Esophagus (tissue), 2 donors: ENCODE measurements at regions not wholly inside any gene's neighbourhood (a gene's known extent, or its start where the extent isn't known, plus 50 kb on each side); places are given as distances from the start of the nearest gene placed in this dataset.

ENCODE experiments used
- H3K27ac ChIP-seq, 2 donors: one replicate each; pipeline ENCODE4 v1.5.1; 2013; ENCODE audit warnings: low read depth in 2 of 2, mild to moderate bottlenecking in 2 of 2, inconsistent platforms in 1 of 2, low read length in 1 of 2, moderate library complexity in 1 of 2
- H3K27me3 ChIP-seq, 2 donors: one replicate each; pipeline ENCODE4 v1.6.1; 2013; ENCODE audit warnings: low read length in 2 of 2, control low read depth in 1 of 2, mild to moderate bottlenecking in 1 of 2; ENCODE audit not compliant: insufficient read depth in 2 of 2, control insufficient read depth in 1 of 2
- H3K36me3 ChIP-seq, 2 donors: one replicate each; pipeline ENCODE4 v1.6.1; 2013; ENCODE audit warnings: low read length in 1 of 2; ENCODE audit not compliant: control insufficient read depth in 2 of 2, insufficient read depth in 2 of 2
- H3K4me1 ChIP-seq, 2 donors: one replicate each; pipeline ENCODE4 v1.6.1; 2013; ENCODE audit warnings: low read length in 1 of 2; ENCODE audit not compliant: control insufficient read depth in 2 of 2, insufficient read depth in 2 of 2
- H3K4me3 ChIP-seq, 2 donors: one replicate each; pipeline ENCODE4 v1.5.1; 2013; ENCODE audit warnings: low read length in 2 of 2, mild to moderate bottlenecking in 2 of 2, low read depth in 1 of 2, moderate library complexity in 1 of 2
- H3K9me3 ChIP-seq, 2 donors: one replicate each; pipeline ENCODE4 v1.6.1; 2013; ENCODE audit warnings: mild to moderate bottlenecking in 2 of 2, low read depth in 1 of 2, low read length in 1 of 2, moderate library complexity in 1 of 2; ENCODE audit not compliant: control insufficient read depth in 2 of 2, insufficient read depth in 1 of 2
- WGBS, 2 donors: extraction: QIAGEN DNeasy Blood & Tissue Kit; methylation state at CpG; one replicate each; pipeline ENCODE4 v1.1.7; 2013; 5-methylcytosine and 5-hydroxymethylcytosine counted together
- donor health status: healthy with polysubstance abuse.
- donor health status: Bipolar disorder and iron deficiency.

DNA sequence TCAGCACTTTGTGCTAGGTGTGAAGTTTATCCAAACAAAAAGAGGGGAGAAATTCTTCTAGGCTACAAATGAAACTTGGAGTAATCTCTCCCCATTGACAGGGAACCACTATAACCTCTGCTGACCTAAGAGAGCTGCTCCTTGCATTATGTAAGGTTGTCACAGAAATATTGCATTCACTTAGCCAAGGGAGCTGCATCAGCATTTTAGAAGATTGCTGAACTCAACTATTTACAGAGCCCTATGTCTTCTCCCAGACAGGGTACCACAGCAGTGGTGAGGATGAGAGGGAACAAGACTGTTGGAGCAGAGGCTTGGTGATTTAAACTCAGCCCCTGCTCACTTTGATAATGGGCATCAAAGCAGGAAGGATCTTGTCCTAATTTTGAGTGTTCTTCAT, 362.0 kb downstream of the TMEM38B start:
- no peaks in the 10 kb centered on the region for H3K4me1 ChIP-seq

DNA sequence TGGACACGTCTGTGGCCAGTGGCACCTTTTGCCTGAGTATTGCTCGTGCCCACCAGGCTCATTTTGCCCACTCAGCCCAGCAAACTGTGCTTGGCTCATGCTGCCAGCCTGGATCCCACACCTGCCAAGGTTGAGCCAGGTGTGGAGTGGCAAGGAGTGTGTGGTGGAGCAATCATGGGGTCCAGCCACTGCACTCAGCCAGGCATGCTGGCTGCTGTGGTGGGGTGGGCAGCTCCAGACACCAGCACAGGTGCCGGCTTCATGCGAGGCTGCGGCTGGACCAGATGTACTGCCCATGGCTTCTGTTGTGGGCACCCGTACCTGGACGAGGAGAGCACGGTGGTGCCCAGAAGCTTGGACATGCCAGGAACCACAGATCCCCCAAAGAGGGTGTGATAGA, 364.1 kb downstream of the TMEM38B start:
- H3K4me1 ChIP-seq, result no peaks in the 10 kb centered on the region
- WGBS, 2 donors, result 90 to 91% methylated on average over 8 of the region's 8 CpGs
- H3K36me3 ChIP-seq, result no peaks in the 10 kb centered on the region
- no peak overlapping the region for H3K4me3 ChIP-seq
- no peak overlapping the region for H3K27ac ChIP-seq
- H3K27me3 ChIP-seq, result no peaks in the 10 kb centered on the region
- H3K9me3 ChIP-seq, result peaks cover 0 to 3% of the 10 kb centered on the region in 2 donors

More for the DNA sequence above, 362.0 kb downstream of the TMEM38B start:
- Histone ChIP-seq H3K9me3 (peaks cover 0 to 3% of the 10 kb centered on the region in 2 donors), H3K27me3 (no peaks in the 10 kb centered on the region), H3K4me3 (no peak overlapping the region), H3K36me3 (no peaks in the 10 kb centered on the region), H3K27ac (no peak overlapping the region)

DNA sequence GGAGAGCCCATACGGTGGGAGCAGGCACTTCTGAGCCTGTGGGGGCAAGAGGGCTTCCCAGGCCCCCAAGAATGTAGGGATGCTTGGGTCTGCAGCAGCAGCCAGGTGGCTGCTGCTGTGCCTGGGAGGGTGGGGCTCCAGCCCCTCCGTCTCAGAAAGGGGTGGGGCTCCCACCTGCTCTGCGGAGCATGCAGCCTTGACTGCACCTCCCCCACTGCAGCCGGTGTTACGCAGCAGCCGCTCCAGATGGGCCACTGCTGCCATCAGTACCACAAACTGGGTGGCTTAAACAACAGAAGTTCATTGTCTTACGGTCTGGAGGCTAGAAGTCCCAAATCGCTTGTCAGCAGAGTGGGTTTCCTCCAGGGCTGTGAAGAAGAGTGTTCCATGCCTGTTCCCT, 365.5 kb downstream of the TMEM38B start:
- H3K4me3 ChIP-seq, result no peak overlapping the region
- H3K9me3 ChIP-seq, result peaks cover 0 to 3% of the 10 kb centered on the region in 2 donors
- no peaks in the 10 kb centered on the region for H3K27me3 ChIP-seq
- H3K36me3 ChIP-seq, result no peaks in the 10 kb centered on the region
- WGBS, 2 donors, result 89 to 94% methylated on average over 8 of the region's 8 CpGs
- no peak overlapping the region for H3K27ac ChIP-seq
- no peaks in the 10 kb centered on the region for H3K4me1 ChIP-seq

DNA sequence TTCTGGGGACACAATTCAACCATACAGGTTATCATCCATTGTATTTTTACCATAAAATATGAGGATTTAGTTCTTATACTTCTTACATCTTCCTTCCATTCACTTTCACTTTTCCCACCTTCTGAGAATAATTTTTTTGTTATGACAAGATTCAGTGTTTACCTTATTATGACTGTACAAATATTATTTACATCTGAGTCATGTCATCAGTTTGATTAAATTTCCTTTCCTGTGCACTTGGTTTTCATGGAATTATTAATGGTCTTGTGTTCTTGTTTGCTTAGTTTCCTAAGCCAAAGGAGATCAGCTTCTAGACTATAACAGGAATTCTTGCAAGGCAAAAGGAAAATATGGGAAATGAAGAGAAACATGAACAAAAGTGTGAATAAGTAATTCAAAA, 366.5 kb downstream of the TMEM38B start:
- H3K4me3 ChIP-seq, result no peak overlapping the region
- peaks cover 0 to 3% of the 10 kb centered on the region in 2 donors for H3K9me3 ChIP-seq
- no peaks in the 10 kb centered on the region for H3K36me3 ChIP-seq
- no peak overlapping the region for H3K27ac ChIP-seq
- H3K27me3 ChIP-seq, result no peaks in the 10 kb centered on the region
- H3K4me1 ChIP-seq, result no peaks in the 10 kb centered on the region

DNA sequence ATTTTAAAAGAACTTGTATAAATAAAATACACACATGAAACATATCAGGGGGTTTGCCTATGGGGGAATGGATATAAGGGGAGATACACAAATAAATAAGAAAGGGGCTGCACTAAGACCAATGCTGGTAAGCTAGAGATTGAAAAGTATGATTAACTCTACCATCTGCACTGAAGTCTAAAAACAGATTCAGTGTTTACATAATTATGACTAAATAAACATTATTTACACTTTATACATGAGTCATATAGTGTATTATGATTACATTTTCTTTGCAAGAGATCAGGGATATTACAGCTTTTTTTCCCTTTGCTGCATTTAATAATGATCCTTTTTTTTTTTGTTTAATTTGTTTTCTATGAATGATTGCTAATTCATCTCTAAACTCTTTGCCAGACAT, 367.9 kb downstream of the TMEM38B start:
- no peaks in the 10 kb centered on the region for H3K36me3 ChIP-seq
- no peaks in the 10 kb centered on the region for H3K27me3 ChIP-seq
- no peaks in the 10 kb centered on the region for H3K4me1 ChIP-seq
- no peak overlapping the region for H3K4me3 ChIP-seq
- H3K9me3 ChIP-seq, result peaks cover 0 to 3% of the 10 kb centered on the region in 2 donors
- H3K27ac ChIP-seq, result no peak overlapping the region

DNA sequence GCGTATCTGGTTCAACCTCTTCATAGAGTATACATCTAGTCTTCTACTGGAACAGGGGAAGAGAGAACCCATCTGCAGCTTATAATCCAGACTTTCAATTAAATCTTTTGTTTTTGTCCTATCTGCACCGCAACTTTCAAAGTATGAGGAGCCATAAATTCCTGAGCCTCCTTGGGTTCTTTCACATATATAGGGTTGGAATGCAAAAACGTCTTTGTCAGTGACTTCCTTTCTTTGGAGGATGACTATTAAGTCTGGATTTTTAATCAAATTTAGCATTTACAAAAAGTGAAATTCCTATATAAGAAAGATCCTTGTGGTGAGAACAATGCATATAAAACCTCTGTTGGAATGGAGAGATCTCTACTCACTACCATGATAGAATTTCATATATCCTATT, 370.8 kb downstream of the TMEM38B start:
- WGBS, 2 donors, result 79 to 82% methylated on average over 3 of the region's 3 CpGs

DNA sequence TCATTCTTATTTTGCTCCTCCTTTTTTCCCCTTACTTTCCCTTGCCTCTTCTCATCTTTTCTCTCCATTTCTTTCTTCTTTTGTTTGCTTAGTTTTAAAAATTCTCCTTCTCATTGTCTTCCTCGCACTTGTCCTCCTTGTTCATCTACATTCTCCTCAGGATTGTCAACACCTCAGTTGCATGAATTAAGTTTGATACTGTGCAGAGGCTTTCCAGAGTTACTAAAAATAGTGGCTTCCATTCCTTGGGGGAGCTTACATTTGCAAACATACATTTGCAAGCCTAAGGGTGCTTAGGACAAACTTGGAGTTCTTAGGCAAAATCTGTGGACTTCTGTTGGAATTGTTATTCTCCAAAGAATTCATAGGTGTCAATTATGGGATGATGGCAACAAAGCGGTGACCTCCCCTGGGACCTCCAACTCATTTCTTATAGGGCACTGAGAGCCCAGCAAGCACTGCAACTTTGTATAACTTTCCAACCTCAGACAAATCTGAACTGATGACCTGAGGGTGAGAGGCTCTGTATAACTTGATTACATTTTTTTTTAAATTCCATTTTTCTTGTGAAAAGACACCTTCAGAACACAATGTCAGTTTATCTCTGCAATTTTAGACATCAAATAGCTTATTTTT, 371.4 kb downstream of the TMEM38B start:
- Histone ChIP-seq H3K4me1 (no peaks in the 10 kb centered on the region), H3K27ac (no peak overlapping the region), H3K4me3 (no peak overlapping the region), H3K36me3 (no peaks in the 10 kb centered on the region), H3K9me3 (no peaks in the 10 kb centered on the region), H3K27me3 (no peaks in the 10 kb centered on the region)
- 85 to 88% methylated on average over 2 of the region's 2 CpGs for WGBS, 2 donors

More for the DNA sequence above, 370.8 kb downstream of the TMEM38B start:
- no peak overlapping the region for H3K4me3 ChIP-seq
- no peaks in the 10 kb centered on the region for H3K4me1 ChIP-seq
- no peaks in the 10 kb centered on the region for H3K9me3 ChIP-seq
- H3K27ac ChIP-seq, result no peak overlapping the region
- no peaks in the 10 kb centered on the region for H3K36me3 ChIP-seq
- H3K27me3 ChIP-seq, result no peaks in the 10 kb centered on the region

DNA sequence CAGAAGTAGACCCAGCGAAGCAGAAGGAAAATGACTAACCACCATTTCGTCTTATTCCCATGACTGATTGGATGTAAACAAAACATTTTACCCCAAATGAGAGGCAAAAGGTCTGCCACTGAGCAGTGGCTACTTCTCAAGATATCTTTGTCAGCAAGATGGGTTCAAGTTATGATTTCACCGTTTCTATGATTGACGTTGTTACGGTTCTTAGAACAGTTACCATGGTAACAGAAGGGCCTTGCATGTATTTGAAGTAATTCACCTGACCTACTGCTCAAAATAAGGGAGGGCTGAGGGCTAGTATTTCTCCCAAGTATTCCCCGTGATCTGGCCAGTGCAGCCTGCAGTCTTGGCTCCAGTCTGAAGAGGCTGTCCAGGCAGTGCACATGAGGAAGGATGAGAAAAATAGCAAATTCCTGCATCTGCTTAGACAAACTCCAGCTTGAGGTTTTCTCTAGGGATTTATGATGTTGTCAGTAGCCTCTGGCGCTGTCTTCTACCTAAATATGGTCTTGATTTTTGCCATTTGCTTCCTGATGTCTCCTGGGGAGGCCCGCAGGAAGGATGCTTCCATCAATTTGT, 372.7 kb downstream of the TMEM38B start:
- Histone ChIP-seq H3K4me1 (no peaks in the 10 kb centered on the region), H3K4me3 (no peak overlapping the region), H3K9me3 (no peaks in the 10 kb centered on the region), H3K27me3 (no peaks in the 10 kb centered on the region), H3K27ac (no peak overlapping the region), H3K36me3 (no peaks in the 10 kb centered on the region)
- WGBS, 2 donors, result 70 to 73% methylated on average over 8 of the region's 8 CpGs

DNA sequence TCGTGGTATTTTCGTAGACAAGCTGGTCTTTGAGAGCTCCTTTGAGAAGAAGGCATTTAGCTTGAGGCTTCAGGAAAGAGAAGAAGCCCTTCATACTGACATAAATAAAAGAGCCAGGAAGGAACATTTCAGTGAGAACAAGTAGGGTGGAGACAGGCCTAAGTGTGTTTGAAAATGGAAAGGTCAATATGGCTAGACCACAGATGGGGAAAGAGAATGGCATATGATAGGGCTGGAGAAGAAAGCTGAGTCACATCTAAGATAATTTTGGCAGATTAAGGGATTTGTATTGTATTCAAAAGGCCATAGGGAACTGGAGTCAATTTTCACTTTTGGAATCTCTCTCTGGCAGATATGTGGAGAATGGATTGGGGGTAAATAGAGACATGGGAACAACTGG, 374.9 kb downstream of the TMEM38B start:
- Histone ChIP-seq H3K9me3 (no peaks in the 10 kb centered on the region), H3K36me3 (no peaks in the 10 kb centered on the region), H3K27ac (no peak overlapping the region), H3K4me3 (no peak overlapping the region), H3K27me3 (no peaks in the 10 kb centered on the region), H3K4me1 (no peaks in the 10 kb centered on the region)
- 79 to 84% methylated on average over 2 of the region's 2 CpGs for WGBS, 2 donors

DNA sequence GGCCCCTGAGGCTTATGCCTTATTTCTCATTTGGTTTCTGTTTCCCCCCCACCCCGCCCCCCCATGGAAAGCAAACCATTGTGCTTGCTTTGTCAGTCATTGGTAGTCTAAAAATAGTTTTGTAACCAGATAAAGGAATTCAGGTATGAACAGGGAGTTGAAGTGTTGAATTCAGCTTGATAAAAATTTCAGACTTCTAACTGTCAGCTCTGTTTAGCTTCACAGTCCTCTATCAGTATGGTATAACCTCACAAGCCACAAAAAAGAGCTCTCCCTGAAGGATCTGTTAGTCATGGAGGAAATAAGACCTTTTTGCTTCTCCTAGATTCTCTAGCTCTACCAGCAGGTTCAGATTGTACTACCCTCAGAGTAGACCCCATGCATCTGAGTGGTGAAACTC, 378.1 kb downstream of the TMEM38B start:
- no peaks in the 10 kb centered on the region for H3K9me3 ChIP-seq
- WGBS, 2 donors, result 23 to 66% methylated on average over 1 of the region's 1 CpG

More for the DNA sequence above, 378.1 kb downstream of the TMEM38B start:
- peaks cover 0 to 2% of the 10 kb centered on the region in 2 donors for H3K27me3 ChIP-seq
- H3K27ac ChIP-seq, result no peak overlapping the region
- no peak overlapping the region for H3K4me3 ChIP-seq
- H3K4me1 ChIP-seq, result no peaks in the 10 kb centered on the region
- H3K36me3 ChIP-seq, result no peaks in the 10 kb centered on the region
